ENCODE measurements at regions not wholly inside any gene's neighbourhood (a gene's known extent, or its start where the extent isn't known, plus 50 kb on each side); places are given as distances from the start of the nearest gene placed in this dataset.

DNA sequence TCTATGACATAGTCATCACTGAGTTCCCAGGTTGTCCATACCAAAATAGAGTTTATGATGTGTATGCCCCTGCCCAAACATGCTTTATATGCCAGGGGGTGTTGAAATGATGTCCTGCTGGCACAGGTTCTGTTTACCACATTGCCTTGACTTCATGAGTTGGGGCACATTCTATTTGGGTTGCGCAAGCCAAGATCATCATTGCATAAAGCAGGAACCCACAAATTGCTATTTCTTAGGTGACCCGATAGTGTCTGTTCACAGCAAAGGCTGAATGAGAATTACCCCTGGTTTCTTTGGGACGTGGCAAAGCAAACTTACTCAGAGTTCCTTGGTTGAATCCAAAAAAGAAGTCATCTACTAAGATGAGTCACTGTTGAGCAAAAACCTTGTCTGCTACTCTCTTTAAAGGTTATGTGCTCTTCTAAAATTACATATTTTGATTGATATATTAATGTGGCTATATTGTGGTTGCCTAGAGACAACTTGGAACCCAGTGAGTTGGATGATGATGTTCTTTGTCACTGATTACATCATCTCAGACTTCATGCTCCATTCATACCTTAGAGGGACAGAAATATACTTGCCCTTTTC is 912.6 kb upstream of the SOX9 start:
- TF ChIP-seq CTCF (IDR thresholded peaks at IDR 0.05; ENCODE audit: partially characterized antibody, unreplicated experiment): no peak
- H3K27me3 Mint-ChIP-seq (ENCODE audit: unreplicated experiment): no peaks in the 10 kb centered on the region

DNA sequence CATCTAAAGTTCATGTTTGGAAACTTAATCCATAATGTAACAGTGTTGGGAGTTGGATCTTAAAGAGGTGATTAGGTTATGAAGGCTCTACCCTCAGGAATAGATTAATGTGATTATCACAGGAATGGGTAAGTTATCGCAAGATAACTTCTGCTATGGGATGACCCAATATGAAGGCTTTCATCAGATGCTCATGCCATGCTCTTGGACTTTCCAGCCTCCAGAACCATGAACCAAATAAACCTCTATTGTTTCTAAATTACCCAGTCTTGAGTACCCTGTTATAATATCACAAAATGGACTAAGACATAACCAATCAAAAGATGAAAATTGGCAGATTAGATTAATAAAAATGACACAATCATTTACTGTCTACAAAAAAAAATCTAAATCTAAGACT is 906.9 kb upstream of the SOX9 start:
- Mint-ChIP-seq H3K27ac (ENCODE audit: unreplicated experiment) (no peak overlapping the region), H3K36me3 (ENCODE audit: unreplicated experiment) (no peaks in the 10 kb centered on the region), H3K4me1 (ENCODE audit: low read depth, unreplicated experiment) (no peaks in the 10 kb centered on the region), H3K4me3 (ENCODE audit: unreplicated experiment) (no peak overlapping the region), H3K27me3 (ENCODE audit: unreplicated experiment) (no peaks in the 10 kb centered on the region), H3K9me3 (ENCODE audit: unreplicated experiment) (no peaks in the 10 kb centered on the region)
- no peak for DNase-seq
- no peak for TF ChIP-seq CTCF (IDR thresholded peaks at IDR 0.05; ENCODE audit: partially characterized antibody, unreplicated experiment)

More for the DNA sequence above, 912.6 kb upstream of the SOX9 start:
- no peak overlapping the region for H3K27ac Mint-ChIP-seq (ENCODE audit: unreplicated experiment)
- H3K9me3 Mint-ChIP-seq (ENCODE audit: unreplicated experiment): no peaks in the 10 kb centered on the region
- no peak overlapping the region for H3K4me3 Mint-ChIP-seq (ENCODE audit: unreplicated experiment)
- no peaks in the 10 kb centered on the region for H3K36me3 Mint-ChIP-seq (ENCODE audit: unreplicated experiment)
- no peak for DNase-seq
- H3K4me1 Mint-ChIP-seq (ENCODE audit: low read depth, unreplicated experiment): no peaks in the 10 kb centered on the region

DNA sequence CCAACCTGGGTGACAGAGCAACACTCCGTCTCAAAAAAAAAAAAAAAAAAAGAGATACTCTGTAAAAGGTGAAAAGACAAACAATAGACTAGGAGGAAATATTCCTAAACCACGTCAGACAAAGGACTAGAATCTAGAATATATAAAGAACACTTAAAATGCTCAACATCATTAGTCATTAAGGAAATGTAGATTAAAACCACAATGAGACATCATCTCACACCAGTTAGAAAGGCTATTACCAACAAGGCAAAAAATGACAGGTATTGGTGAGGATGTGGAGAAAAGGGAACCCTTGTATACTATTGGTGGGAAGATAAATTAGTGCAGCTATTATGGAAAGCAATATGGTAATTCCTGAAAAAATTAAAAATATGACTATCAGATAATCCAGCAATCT is 903.1 kb upstream of the SOX9 start:
- DNase-seq: no peak
- Mint-ChIP-seq H3K27ac (ENCODE audit: unreplicated experiment) (no peak overlapping the region), H3K27me3 (ENCODE audit: unreplicated experiment) (no peaks in the 10 kb centered on the region), H3K4me1 (ENCODE audit: low read depth, unreplicated experiment) (no peaks in the 10 kb centered on the region), H3K4me3 (ENCODE audit: unreplicated experiment) (no peak overlapping the region), H3K9me3 (ENCODE audit: unreplicated experiment) (no peaks in the 10 kb centered on the region), H3K36me3 (ENCODE audit: unreplicated experiment) (no peaks in the 10 kb centered on the region)
- no peak for TF ChIP-seq CTCF (IDR thresholded peaks at IDR 0.05; ENCODE audit: partially characterized antibody, unreplicated experiment)

GRCh38 chr17:71224824-71225575 is 895.8 kb upstream of the SOX9 start:
- Mint-ChIP-seq H3K27me3 (ENCODE audit: unreplicated experiment) (no peaks in the 10 kb centered on the region), H3K27ac (ENCODE audit: unreplicated experiment) (no peak overlapping the region), H3K36me3 (ENCODE audit: unreplicated experiment) (no peaks in the 10 kb centered on the region), H3K4me3 (ENCODE audit: unreplicated experiment) (no peak overlapping the region), H3K4me1 (ENCODE audit: low read depth, unreplicated experiment) (no peaks in the 10 kb centered on the region), H3K9me3 (ENCODE audit: unreplicated experiment) (no peaks in the 10 kb centered on the region)
- DNase-seq: no peak
- no peak for TF ChIP-seq CTCF (IDR thresholded peaks at IDR 0.05; ENCODE audit: partially characterized antibody, unreplicated experiment)

DNA sequence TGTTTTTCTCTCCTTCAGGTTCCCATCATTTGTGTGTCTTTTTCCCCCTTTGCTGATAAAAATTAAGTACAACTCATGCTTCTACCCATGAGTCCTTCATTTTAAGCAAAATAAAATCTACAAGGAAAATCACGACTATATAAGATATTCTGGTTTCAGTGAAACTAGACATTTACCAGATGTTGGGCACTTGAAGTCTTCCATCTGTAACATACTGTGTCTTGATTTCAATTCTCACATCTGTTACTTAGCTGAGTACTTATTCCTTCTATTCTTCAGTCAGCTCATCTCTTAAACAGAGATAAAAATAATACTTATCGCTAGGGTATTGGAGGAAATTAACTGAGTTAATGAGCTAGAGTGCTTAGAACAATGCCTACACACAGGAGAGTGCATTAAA is 893.0 kb upstream of the SOX9 start:
- no peak for DNase-seq

More for the DNA sequence above, 893.0 kb upstream of the SOX9 start:
- no peak overlapping the region for H3K4me3 Mint-ChIP-seq (ENCODE audit: unreplicated experiment)
- TF ChIP-seq CTCF (IDR thresholded peaks at IDR 0.05; ENCODE audit: partially characterized antibody, unreplicated experiment): no peak
- no peaks in the 10 kb centered on the region for H3K36me3 Mint-ChIP-seq (ENCODE audit: unreplicated experiment)
- no peaks in the 10 kb centered on the region for H3K9me3 Mint-ChIP-seq (ENCODE audit: unreplicated experiment)
- H3K4me1 Mint-ChIP-seq (ENCODE audit: low read depth, unreplicated experiment): no peaks in the 10 kb centered on the region
- no peak overlapping the region for H3K27ac Mint-ChIP-seq (ENCODE audit: unreplicated experiment)
- H3K27me3 Mint-ChIP-seq (ENCODE audit: unreplicated experiment): no peaks in the 10 kb centered on the region

Data from glutamatergic neuron (in vitro differentiated cells).